ENCODE measurements at regions not wholly inside any gene's neighbourhood (a gene's known extent, or its start where the extent isn't known, plus 50 kb on each side); places are given as distances from the start of the nearest gene placed in this dataset.

GRCh38 chr3:95311272-95311671 lies 1248.4 kb downstream of the NSUN3 start:
- TF ChIP-seq, protein P1, sequence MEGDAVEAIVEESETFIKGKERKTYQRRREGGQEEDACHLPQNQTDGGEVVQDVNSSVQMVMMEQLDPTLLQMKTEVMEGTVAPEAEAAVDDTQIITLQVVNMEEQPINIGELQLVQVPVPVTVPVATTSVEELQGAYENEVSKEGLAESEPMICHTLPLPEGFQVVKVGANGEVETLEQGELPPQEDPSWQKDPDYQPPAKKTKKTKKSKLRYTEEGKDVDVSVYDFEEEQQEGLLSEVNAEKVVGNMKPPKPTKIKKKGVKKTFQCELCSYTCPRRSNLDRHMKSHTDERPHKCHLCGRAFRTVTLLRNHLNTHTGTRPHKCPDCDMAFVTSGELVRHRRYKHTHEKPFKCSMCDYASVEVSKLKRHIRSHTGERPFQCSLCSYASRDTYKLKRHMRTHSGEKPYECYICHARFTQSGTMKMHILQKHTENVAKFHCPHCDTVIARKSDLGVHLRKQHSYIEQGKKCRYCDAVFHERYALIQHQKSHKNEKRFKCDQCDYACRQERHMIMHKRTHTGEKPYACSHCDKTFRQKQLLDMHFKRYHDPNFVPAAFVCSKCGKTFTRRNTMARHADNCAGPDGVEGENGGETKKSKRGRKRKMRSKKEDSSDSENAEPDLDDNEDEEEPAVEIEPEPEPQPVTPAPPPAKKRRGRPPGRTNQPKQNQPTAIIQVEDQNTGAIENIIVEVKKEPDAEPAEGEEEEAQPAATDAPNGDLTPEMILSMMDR (IDR thresholded peaks at IDR 0.05; ENCODE audit: insufficient read depth, missing control alignments), result no peak
- DNase-seq (ENCODE audit: insufficient read length, low spot score) (no peak), FAIRE-seq (no peak)

- TF ChIP-seq, protein P1 (IDR thresholded peaks at IDR 0.05; ENCODE audit: insufficient read depth, missing control alignments), result no peak
- DNase-seq (ENCODE audit: insufficient read length, low spot score) (no peak), FAIRE-seq (no peak)
Observed at GRCh38 chr3:95312650-95313049, 1249.8 kb downstream of the NSUN3 start.

DNA sequence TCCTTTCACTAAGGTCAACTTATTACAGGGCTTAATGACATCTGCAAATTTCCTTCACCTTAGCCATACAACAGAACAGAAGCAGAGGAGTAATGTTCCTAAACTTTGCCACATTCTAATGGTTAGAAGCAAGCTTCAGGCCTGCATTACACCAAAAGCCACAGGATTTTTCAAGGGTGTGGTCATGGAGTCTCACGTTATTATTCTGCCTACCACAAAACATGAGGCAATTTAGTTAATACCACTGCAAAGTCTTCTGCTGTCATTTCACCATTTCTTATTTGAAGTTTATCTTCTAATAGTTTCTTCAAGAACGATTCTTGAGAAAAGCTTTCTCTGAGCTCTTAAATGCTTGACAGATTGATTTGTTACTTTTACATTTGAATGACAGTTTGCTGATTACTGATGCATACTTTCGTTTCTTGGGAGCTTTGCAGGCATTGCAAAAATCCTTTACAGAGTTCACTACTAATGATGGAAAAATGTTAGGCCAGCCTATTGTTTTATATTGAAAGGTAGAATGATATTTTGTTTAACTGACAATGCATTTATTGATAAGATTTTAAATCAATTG lies 1257.1 kb downstream of the NSUN3 start:
- no peak for FAIRE-seq
- DNase-seq (ENCODE audit: insufficient read length, low spot score), result no peak
- TF ChIP-seq, protein P1 (IDR thresholded peaks at IDR 0.05; ENCODE audit: insufficient read depth, missing control alignments), result no peak

- no peak for FAIRE-seq
- DNase-seq (ENCODE audit: insufficient read length, low spot score), result no peak
- TF ChIP-seq, protein P1 (IDR thresholded peaks at IDR 0.05; ENCODE audit: insufficient read depth, missing control alignments), result no peak
Observed at GRCh38 chr3:95327478-95327877, 1264.6 kb downstream of the NSUN3 start.

- no peak for DNase-seq (ENCODE audit: insufficient read length, low spot score)
- FAIRE-seq, result no peak
Observed at GRCh38 chr3:95333826-95334225, 1271.0 kb downstream of the NSUN3 start.

GRCh38 chr3:95334461-95334860 lies 1271.6 kb downstream of the NSUN3 start:
- TF ChIP-seq, protein P1 (IDR thresholded peaks at IDR 0.05; ENCODE audit: insufficient read depth, missing control alignments), result no peak
- FAIRE-seq (no peak), DNase-seq (ENCODE audit: insufficient read length, low spot score) (no peak)

More at GRCh38 chr3:95333826-95334225, 1271.0 kb downstream of the NSUN3 start:
- TF ChIP-seq, protein P1 (IDR thresholded peaks at IDR 0.05; ENCODE audit: insufficient read depth, missing control alignments), result no peak

DNA sequence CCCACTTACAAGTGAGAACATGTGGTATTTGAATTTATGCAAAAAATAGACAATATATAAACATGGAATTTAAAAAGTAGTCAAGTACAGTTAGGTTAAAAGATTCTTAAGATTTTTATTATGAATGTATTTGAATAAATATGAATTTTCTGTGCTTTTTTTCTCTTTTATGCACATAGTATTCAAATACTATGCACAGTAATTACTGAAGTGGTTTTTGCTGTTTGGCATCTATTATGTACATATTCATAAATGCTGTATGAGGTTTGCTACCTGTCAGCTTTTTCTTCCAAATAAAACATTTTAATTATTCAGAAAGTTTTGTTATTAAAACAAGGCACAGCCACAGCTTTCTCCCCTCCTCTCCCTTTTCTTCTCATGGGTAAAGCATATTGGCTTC lies 1272.7 kb downstream of the NSUN3 start:
- FAIRE-seq (no peak), DNase-seq (ENCODE audit: insufficient read length, low spot score) (no peak)
- TF ChIP-seq, protein P1 (IDR thresholded peaks at IDR 0.05; ENCODE audit: insufficient read depth, missing control alignments), result no peak
